DND-41 (cell line): ENCODE measurements at regions not wholly inside any gene's neighbourhood (a gene's known extent, or its start where the extent isn't known, plus 50 kb on each side); places are given as distances from the start of the nearest gene placed in this dataset.
"Not testable (repeated sequence)": the region's sequence is repeated elsewhere in the genome, so short reads cannot be mapped to it uniquely, and the experiment has no call there.

ENCODE experiments used
- ATAC-seq: fragments of 200-7000 bp; cut with Tn5 transposase; 3 replicates; pipeline ENCODE4 v1.9.1; 2021; ENCODE audit warnings: low read depth; ENCODE audit not compliant: insufficient read depth
- DNase-seq: peaks from one replicate; pipeline ENCODE4 v3.0.0-alpha.2; 2020
- H2AFZ ChIP-seq: 2 replicates; pipeline ENCODE4 v1.6.0; 2012; ENCODE audit warnings: low read depth, low read length
- H3K27ac ChIP-seq: 2 replicates; pipeline ENCODE4 v1.5.1; 2012; ENCODE audit warnings: low read length, inconsistent platforms
- H3K27me3 ChIP-seq: fragments of 200-600 bp; sonication (generic); 2 replicates; pipeline ENCODE4 v1.6.0; 2012; ENCODE audit warnings: low read length, mild to moderate bottlenecking, inconsistent platforms; ENCODE audit not compliant: insufficient read depth, poor library complexity
- H3K36me3 ChIP-seq: 2 replicates; pipeline ENCODE4 v1.5.1; 2012; ENCODE audit warnings: low read length, inconsistent platforms; ENCODE audit not compliant: insufficient read depth
- H3K4me1 ChIP-seq: 2 replicates; pipeline ENCODE4 v1.5.1; 2012; ENCODE audit warnings: mild to moderate bottlenecking, low read length; ENCODE audit not compliant: insufficient read depth
- H3K4me2 ChIP-seq: 2 replicates; pipeline ENCODE4 v1.6.0; 2012; ENCODE audit warnings: mild to moderate bottlenecking, moderate library complexity, low read length, inconsistent platforms; ENCODE audit not compliant: insufficient read depth
- H3K4me3 ChIP-seq, 2 experiments: fragments of 200-600 bp in 1 of 2; shearing (Covaris generic) in 1 of 2; 2 replicates each; pipeline ENCODE4 v1.5.1; 2012 to 2016; ENCODE audit warnings: inconsistent platforms in 2 of 2, low read length in 2 of 2, mild to moderate bottlenecking in 2 of 2, low read depth in 1 of 2, moderate library complexity in 1 of 2
- H3K79me2 ChIP-seq: 2 replicates; pipeline ENCODE4 v1.6.0; 2012; ENCODE audit warnings: low read length, inconsistent platforms; ENCODE audit not compliant: insufficient read depth
- H3K9ac ChIP-seq: 2 replicates; pipeline ENCODE4 v1.6.0; 2012; ENCODE audit warnings: low read depth, mild to moderate bottlenecking, inconsistent platforms, low read length, moderate library complexity
- H3K9me3 ChIP-seq: 2 replicates; pipeline ENCODE4 v1.5.1; 2012; ENCODE audit warnings: low read length, moderate library complexity, mild to moderate bottlenecking, inconsistent platforms; ENCODE audit not compliant: insufficient read depth, severe bottlenecking
- H4K20me1 ChIP-seq: 2 replicates; pipeline ENCODE4 v1.6.0; 2012; ENCODE audit warnings: low read length; ENCODE audit not compliant: insufficient read depth
- CTCF ChIP-seq: IDR thresholded peaks from 2 replicates; pipeline ENCODE4 v1.5.1; 2012; ENCODE audit warnings: borderline replicate concordance, low read length, moderate library complexity, mild to moderate bottlenecking; ENCODE audit not compliant: poor library complexity, severe bottlenecking; ENCODE audit errors: extremely low read depth
- EZH2 ChIP-seq: IDR thresholded peaks from 3 replicates; pipeline ENCODE4 v1.6.1; 2012; ENCODE audit warnings: borderline replicate concordance, low read depth, mild to moderate bottlenecking, moderate library complexity, low read length, inconsistent platforms; ENCODE audit not compliant: severe bottlenecking

- no peaks in the 10 kb centered on the region for H3K27me3 ChIP-seq
- no peaks in the 10 kb centered on the region for H3K79me2 ChIP-seq
- H2AFZ ChIP-seq, result no peak overlapping the region
- H3K4me3 ChIP-seq, result no peak overlapping the region
- no peaks in the 10 kb centered on the region for H4K20me1 ChIP-seq
- no peak overlapping the region for H3K9ac ChIP-seq
- no peaks in the 10 kb centered on the region for H3K36me3 ChIP-seq
- no peaks in the 10 kb centered on the region for H3K4me1 ChIP-seq
- DNase-seq (no peak), ATAC-seq (no peak)
- H3K9me3 ChIP-seq, result peaks cover 6% of the 10 kb centered on the region
- no peak overlapping the region for H3K27ac ChIP-seq
- TF ChIP-seq CTCF, result no peak
- H3K4me2 ChIP-seq, result no peak overlapping the region
Observed at GRCh38 chrX:1106478-1107210, 105.8 kb downstream of the CRLF2 start.

- H3K4me3 ChIP-seq, result no peak overlapping the region
Observed at GRCh38 chrX:1105671-1106419, 106.6 kb downstream of the CRLF2 start.

GRCh38 chrX:1105031-1105430 is 107.4 kb downstream of the CRLF2 start:
- H3K36me3 ChIP-seq, ATAC-seq, DNase-seq, H3K79me2 ChIP-seq, H4K20me1 ChIP-seq, H2AFZ ChIP-seq, H3K27ac ChIP-seq, H3K27me3 ChIP-seq, H3K9ac ChIP-seq, H3K4me2 ChIP-seq, H3K9me3 ChIP-seq, H3K4me1 ChIP-seq, H3K4me3 ChIP-seq: not testable (repeated sequence)

More at GRCh38 chrX:1105671-1106419, 106.6 kb downstream of the CRLF2 start:
- H3K4me1 ChIP-seq, result no peaks in the 10 kb centered on the region
- H3K9ac ChIP-seq, result no peak overlapping the region
- ATAC-seq (no peak), DNase-seq (no peak)
- H3K79me2 ChIP-seq, result no peaks in the 10 kb centered on the region
- no peak overlapping the region for H2AFZ ChIP-seq
- H4K20me1 ChIP-seq, result no peaks in the 10 kb centered on the region
- no peaks in the 10 kb centered on the region for H3K36me3 ChIP-seq
- no peak overlapping the region for H3K27ac ChIP-seq
- no peaks in the 10 kb centered on the region for H3K27me3 ChIP-seq
- H3K9me3 ChIP-seq, result peaks cover 5% of the 10 kb centered on the region
- no peak overlapping the region for H3K4me2 ChIP-seq
- TF ChIP-seq EZH2, result no peak
- TF ChIP-seq CTCF, result no peak

GRCh38 chrX:1103360-1103759 is 109.1 kb downstream of the CRLF2 start:
- no peaks in the 10 kb centered on the region for H3K4me1 ChIP-seq
- H3K4me2 ChIP-seq, result no peak overlapping the region
- H2AFZ ChIP-seq, result no peak overlapping the region
- no peak for DNase-seq
- no peak for TF ChIP-seq CTCF
- TF ChIP-seq EZH2, result no peak
- H3K4me3 ChIP-seq, result no peak overlapping the region
- no peak overlapping the region for H3K27ac ChIP-seq
- H3K36me3 ChIP-seq, result no peaks in the 10 kb centered on the region
- no peaks in the 10 kb centered on the region for H3K79me2 ChIP-seq
- no peaks in the 10 kb centered on the region for H4K20me1 ChIP-seq
- peaks cover 3% of the 10 kb centered on the region for H3K27me3 ChIP-seq
- no peak overlapping the region for H3K9ac ChIP-seq
- no peaks in the 10 kb centered on the region for H3K9me3 ChIP-seq
- no peak for ATAC-seq
